ENCODE measurements at regions not wholly inside any gene's neighbourhood (a gene's known extent, or its start where the extent isn't known, plus 50 kb on each side); places are given as distances from the start of the nearest gene placed in this dataset.

DNA sequence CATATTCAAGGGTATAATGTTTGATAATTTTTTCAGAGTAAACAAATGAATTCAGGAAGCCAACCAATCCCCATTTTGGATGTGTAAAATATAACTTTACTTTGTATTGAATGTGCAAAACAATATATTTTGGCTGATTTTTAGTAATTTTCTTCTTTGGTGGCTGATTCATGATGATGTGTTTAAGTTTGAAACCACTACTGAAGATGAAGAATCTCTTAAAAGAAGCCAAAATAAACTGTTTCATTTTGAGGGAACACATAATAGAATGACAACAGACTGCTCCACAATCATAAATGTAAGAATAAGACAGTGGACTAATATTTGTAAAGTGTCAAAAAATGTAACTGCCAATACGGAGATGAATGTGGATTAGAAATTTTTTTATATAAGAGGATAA is 52.5 kb upstream of the TRIM43 start:
- no CpG with 5 or more reads among the region's 1 CpG for WGBS (ENCODE audit: insufficient coverage)
- Histone ChIP-seq H3K36me3 (ENCODE audit: control insufficient read depth, insufficient read depth, low read length) (no peaks in the 10 kb centered on the region), H3K4me1 (ENCODE audit: control insufficient read depth, insufficient read depth, low read length) (no peaks in the 10 kb centered on the region), H3K9me3 (replicated peaks; ENCODE audit: control insufficient read depth, low read depth, low read length) (no peaks in the 10 kb centered on the region), H3K4me3 (ENCODE audit: low read length) (no peak overlapping the region), H3K27me3 (ENCODE audit: control insufficient read depth, insufficient read depth, low read length) (no peaks in the 10 kb centered on the region), H3K27ac (ENCODE audit: low read length) (no peak overlapping the region)
- no peak for DNase-seq

DNA sequence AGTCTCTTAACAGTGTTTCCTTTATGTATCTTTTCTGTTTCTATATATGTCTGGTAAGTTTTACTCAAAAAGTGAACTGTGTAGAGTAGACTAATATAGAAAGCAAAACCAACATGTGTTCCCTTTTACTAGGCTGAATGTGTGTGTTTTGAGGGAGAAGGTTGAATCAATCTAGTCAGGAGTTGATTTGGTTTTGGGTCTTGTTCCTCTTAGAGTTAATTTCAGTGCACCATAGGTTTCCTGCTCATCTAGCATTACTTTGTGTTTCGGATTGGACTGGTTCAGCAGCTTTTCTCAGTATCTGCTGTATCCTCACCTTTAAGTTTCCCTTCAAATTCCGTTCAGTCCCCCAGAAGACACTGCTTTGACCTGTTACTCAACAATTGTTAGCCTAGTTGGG is 52.0 kb upstream of the TRIM43 start:
- Histone ChIP-seq H3K9me3 (replicated peaks; ENCODE audit: control insufficient read depth, low read depth, low read length) (no peaks in the 10 kb centered on the region), H3K27ac (ENCODE audit: low read length) (no peak overlapping the region), H3K4me3 (ENCODE audit: low read length) (no peak overlapping the region), H3K27me3 (ENCODE audit: control insufficient read depth, insufficient read depth, low read length) (no peaks in the 10 kb centered on the region), H3K4me1 (ENCODE audit: control insufficient read depth, insufficient read depth, low read length) (no peaks in the 10 kb centered on the region), H3K36me3 (ENCODE audit: control insufficient read depth, insufficient read depth, low read length) (no peaks in the 10 kb centered on the region)
- no CpG with 5 or more reads among the region's 2 CpGs for WGBS (ENCODE audit: insufficient coverage)
- DNase-seq: peak; percentile 7

All from muscle of leg (tissue), 3 donors.